Upper lobe of right lung (tissue), 1 donor: ENCODE measurements at regions not wholly inside any gene's neighbourhood (a gene's known extent, or its start where the extent isn't known, plus 50 kb on each side); places are given as distances from the start of the nearest gene placed in this dataset.

Experiments used
- ATAC-seq: fragments of 200-7000 bp; cut with Tn5 transposase; one replicate; pipeline ENCODE4 v1.9.1; 2020; ENCODE audit warnings: mild to moderate bottlenecking, moderate library complexity
- DNase-seq: peaks from one replicate; pipeline ENCODE4 v3.0.0-alpha.2; 2020
- H3K27ac ChIP-seq: fragments of 200-600 bp; one replicate; pipeline ENCODE4 v1.8.0; 2022
- H3K27me3 ChIP-seq: fragments of 200-600 bp; one replicate; pipeline ENCODE4 v1.8.0; 2022; ENCODE audit warnings: mild to moderate bottlenecking
- H3K36me3 ChIP-seq: fragments of 200-600 bp; one replicate; pipeline ENCODE4 v1.8.0; 2022
- H3K4me1 ChIP-seq: fragments of 200-600 bp; one replicate; pipeline ENCODE4 v1.8.0; 2022
- H3K4me3 ChIP-seq: fragments of 200-600 bp; one replicate; pipeline ENCODE4 v1.8.0; 2022; ENCODE audit warnings: mild to moderate bottlenecking
- H3K9me3 ChIP-seq: fragments of 200-600 bp; one replicate; pipeline ENCODE4 v1.8.0; 2022
- intact Hi-C: fragments of 100-400 bp; cut with DNase I; formaldehyde crosslinking; loops from one replicate; pipeline ENCODE4 v1.11.0; 2022
- TF ChIP-seq, protein P1 (sequence below): fragments of 200-600 bp; IDR thresholded peaks from one replicate; pipeline ENCODE4 v1.8.0; 2022; ENCODE audit warnings: antibody characterized with exemption
- donor health status: DM: no; HTN: yes; CAD: no; lungs with severe emphysema.

GRCh38 chr13:107277911-107278310 lies 710.0 kb upstream of the ARGLU1 start:
- H3K4me3 ChIP-seq, result no peak overlapping the region
- H3K27me3 ChIP-seq, result no peaks in the 10 kb centered on the region
- intact Hi-C loops, result no loop called here
- DNase-seq (no peak), ATAC-seq (no peak)
- no peaks in the 10 kb centered on the region for H3K4me1 ChIP-seq
- H3K9me3 ChIP-seq, result no peaks in the 10 kb centered on the region
- TF ChIP-seq, protein P1, sequence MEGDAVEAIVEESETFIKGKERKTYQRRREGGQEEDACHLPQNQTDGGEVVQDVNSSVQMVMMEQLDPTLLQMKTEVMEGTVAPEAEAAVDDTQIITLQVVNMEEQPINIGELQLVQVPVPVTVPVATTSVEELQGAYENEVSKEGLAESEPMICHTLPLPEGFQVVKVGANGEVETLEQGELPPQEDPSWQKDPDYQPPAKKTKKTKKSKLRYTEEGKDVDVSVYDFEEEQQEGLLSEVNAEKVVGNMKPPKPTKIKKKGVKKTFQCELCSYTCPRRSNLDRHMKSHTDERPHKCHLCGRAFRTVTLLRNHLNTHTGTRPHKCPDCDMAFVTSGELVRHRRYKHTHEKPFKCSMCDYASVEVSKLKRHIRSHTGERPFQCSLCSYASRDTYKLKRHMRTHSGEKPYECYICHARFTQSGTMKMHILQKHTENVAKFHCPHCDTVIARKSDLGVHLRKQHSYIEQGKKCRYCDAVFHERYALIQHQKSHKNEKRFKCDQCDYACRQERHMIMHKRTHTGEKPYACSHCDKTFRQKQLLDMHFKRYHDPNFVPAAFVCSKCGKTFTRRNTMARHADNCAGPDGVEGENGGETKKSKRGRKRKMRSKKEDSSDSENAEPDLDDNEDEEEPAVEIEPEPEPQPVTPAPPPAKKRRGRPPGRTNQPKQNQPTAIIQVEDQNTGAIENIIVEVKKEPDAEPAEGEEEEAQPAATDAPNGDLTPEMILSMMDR, result no peak
- no peaks in the 10 kb centered on the region for H3K36me3 ChIP-seq
- no peak overlapping the region for H3K27ac ChIP-seq

DNA sequence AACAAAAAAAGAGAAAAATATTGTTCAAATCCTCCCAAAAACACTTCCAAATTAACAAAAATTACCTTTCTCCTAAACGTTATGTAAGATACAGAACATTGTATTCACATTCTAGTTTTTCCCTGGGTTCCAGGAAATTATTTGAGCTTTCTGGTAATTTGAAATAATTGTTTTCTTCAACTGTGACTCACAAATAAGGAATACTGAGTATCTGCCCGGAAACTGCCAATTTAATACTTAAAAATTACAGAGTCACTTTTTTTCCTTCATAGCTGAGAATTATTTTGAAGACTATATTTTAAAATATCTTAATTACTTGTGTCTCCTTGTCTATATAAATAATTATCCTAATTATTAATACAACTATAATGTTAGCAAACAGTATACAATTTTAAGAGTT lies 709.0 kb upstream of the ARGLU1 start:
- no peaks in the 10 kb centered on the region for H3K27me3 ChIP-seq
- TF ChIP-seq, protein P1, result no peak
- no peaks in the 10 kb centered on the region for H3K9me3 ChIP-seq
- DNase-seq, result no peak
- H3K36me3 ChIP-seq, result no peaks in the 10 kb centered on the region
- intact Hi-C loops, result no loop called here
- no peak overlapping the region for H3K4me3 ChIP-seq
- ATAC-seq, result no peak
- no peak overlapping the region for H3K27ac ChIP-seq
- H3K4me1 ChIP-seq, result no peaks in the 10 kb centered on the region

DNA sequence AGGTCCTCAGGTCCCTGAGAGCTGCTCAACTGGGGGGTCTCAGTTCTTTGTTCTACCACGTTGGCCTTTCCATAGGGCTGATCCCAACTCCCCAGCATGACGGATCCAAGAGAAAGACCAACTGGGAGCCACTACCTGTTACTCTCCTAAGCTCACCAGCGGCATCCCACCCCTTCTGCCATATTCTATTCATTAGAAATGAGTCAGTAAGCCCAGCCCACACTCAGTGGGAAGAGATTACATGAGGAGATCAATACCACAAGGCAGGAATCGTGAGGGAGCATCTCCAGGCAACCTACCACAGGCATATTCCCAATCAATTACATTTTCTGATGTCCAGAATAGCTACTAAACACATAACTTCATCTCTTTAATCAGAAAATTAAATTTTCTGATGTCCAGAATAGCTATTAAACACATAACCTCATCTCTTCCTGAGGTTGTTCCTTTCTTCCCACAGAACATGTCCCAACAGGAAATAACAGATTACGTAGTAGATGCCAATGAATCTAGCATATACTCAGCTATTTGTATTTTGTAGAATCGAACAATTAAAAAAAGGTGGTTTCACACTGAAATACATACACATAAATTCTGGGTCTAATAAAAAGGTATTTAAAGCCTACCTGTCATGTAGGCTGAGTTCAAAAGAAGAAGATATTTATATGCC lies 708.1 kb upstream of the ARGLU1 start:
- no peaks in the 10 kb centered on the region for H3K4me1 ChIP-seq
- intact Hi-C loops, result no loop called here
- H3K27ac ChIP-seq, result no peak overlapping the region
- TF ChIP-seq, protein P1, result no peak
- no peaks in the 10 kb centered on the region for H3K36me3 ChIP-seq
- no peak overlapping the region for H3K4me3 ChIP-seq
- H3K9me3 ChIP-seq, result no peaks in the 10 kb centered on the region
- no peaks in the 10 kb centered on the region for H3K27me3 ChIP-seq
- no peak for ATAC-seq
- DNase-seq, result no peak

DNA sequence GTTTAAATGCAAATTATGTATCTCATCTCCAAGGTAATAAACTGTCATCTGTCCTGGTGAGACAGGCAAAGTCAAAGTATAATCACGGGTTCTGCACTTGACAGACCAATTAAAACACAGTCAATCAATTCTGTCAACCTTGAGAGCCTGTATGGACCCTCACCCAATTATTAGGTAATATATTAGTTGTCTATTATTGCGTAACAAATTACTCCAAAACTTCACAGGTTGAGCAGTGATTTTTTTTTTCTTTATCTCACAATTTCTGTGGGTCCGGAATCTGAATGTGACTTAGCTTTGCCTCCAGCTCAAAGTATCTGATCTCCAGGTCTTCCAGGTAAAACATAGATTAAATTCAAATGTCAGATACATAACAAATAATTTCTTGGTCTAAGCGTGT lies 707.4 kb upstream of the ARGLU1 start:
- no peak overlapping the region for H3K4me3 ChIP-seq
- H3K36me3 ChIP-seq, result no peaks in the 10 kb centered on the region
- H3K27me3 ChIP-seq, result no peaks in the 10 kb centered on the region
- intact Hi-C loops, result no loop called here
- no peaks in the 10 kb centered on the region for H3K9me3 ChIP-seq
- no peaks in the 10 kb centered on the region for H3K4me1 ChIP-seq
- ATAC-seq (no peak), DNase-seq (no peak)
- H3K27ac ChIP-seq, result no peak overlapping the region
- TF ChIP-seq, protein P1, result no peak

- TF ChIP-seq, protein P1, result no peak
- Histone ChIP-seq H3K4me1 (no peaks in the 10 kb centered on the region), H3K27ac (no peak overlapping the region), H3K9me3 (no peaks in the 10 kb centered on the region), H3K27me3 (no peaks in the 10 kb centered on the region), H3K36me3 (no peaks in the 10 kb centered on the region), H3K4me3 (no peak overlapping the region)
- DNase-seq, result no peak
- intact Hi-C loops, result no loop called here
- ATAC-seq, result no peak
Measured at GRCh38 chr13:107271227-107271626, 703.3 kb upstream of the ARGLU1 start.

- H3K36me3 ChIP-seq, result no peaks in the 10 kb centered on the region
- intact Hi-C loops, result no loop called here
- H3K27me3 ChIP-seq, result no peaks in the 10 kb centered on the region
- H3K27ac ChIP-seq, result no peak overlapping the region
- no peaks in the 10 kb centered on the region for H3K4me1 ChIP-seq
- no peaks in the 10 kb centered on the region for H3K9me3 ChIP-seq
- TF ChIP-seq, protein P1, result no peak
- no peak for DNase-seq
- ATAC-seq, result no peak
- H3K4me3 ChIP-seq, result no peak overlapping the region
Measured at GRCh38 chr13:107266657-107267056, 698.7 kb upstream of the ARGLU1 start.
